Esophagus squamous epithelium (tissue), 5 donors: ENCODE measurements at regions not wholly inside any gene's neighbourhood (a gene's known extent, or its start where the extent isn't known, plus 50 kb on each side); places are given as distances from the start of the nearest gene placed in this dataset.

ENCODE experiments used
- DNase-seq: peaks from one replicate; lab custom pipeline; 2025; lab: John Stamatoyannopoulos, UW
- H3K27ac ChIP-seq, 4 donors: fragments of 200-600 bp; sonication (generic); one replicate each; pipeline ENCODE4 v1.5.1; 2016 to 2019; ENCODE audit warnings: mild to moderate bottlenecking in 1 of 4
- H3K27me3 ChIP-seq, 4 donors: fragments of 200-600 bp; sonication (generic); 1 replicate in 3 of 4; 2 replicates in 1 of 4; pipeline versions ENCODE4 v1.5.1 to v1.6.0; 2017 to 2021; ENCODE audit warnings: antibody characterized with exemption in 1 of 4
- H3K36me3 ChIP-seq, 3 donors: fragments of 200-600 bp; sonication (generic); one replicate each; pipeline ENCODE4 v1.5.1; 2016 to 2019
- H3K4me1 ChIP-seq, 3 donors: fragments of 200-600 bp; sonication (generic); one replicate each; pipeline ENCODE4 v1.5.1; 2017 to 2019
- H3K4me3 ChIP-seq, 4 donors: fragments of 200-600 bp; sonication (generic); 1 replicate in 3 of 4; 2 replicates in 1 of 4; pipeline ENCODE4 v1.5.1; 2016 to 2019; ENCODE audit warnings: mild to moderate bottlenecking in 2 of 4, moderate library complexity in 1 of 4
- H3K9me3 ChIP-seq, 3 donors: fragments of 200-600 bp; sonication (generic); one replicate each; pipeline ENCODE4 v1.5.1; 2016 to 2019
- CTCF ChIP-seq, 6 experiments: fragments of 450-650 bp in 4 of 6; fragments of 200-600 bp in 2 of 6; sonication (generic) in 2 of 6; IDR thresholded peaks; one replicate each; pipeline ENCODE4 v1.5.1; 2016 to 2019; ENCODE audit warnings: antibody characterized with exemption in 6 of 6, mild to moderate bottlenecking in 4 of 6, moderate library complexity in 4 of 6
- POLR2A ChIP-seq, 4 donors: fragments of 450-650 bp; IDR thresholded peaks; one replicate each; pipeline ENCODE4 v1.6.1; 2017; ENCODE audit warnings: antibody characterized with exemption in 4 of 4, mild to moderate bottlenecking in 4 of 4, moderate library complexity in 3 of 4
- WGBS, 2 donors: methylation state at CpG; one replicate each; pipeline ENCODE4 v1.1.5; 2018; 5-methylcytosine and 5-hydroxymethylcytosine counted together
- intact Hi-C: fragments of 100-400 bp; cut with DNase I; formaldehyde crosslinking; loops from one replicate; pipeline ENCODE4 v1.15.0; 2022
- donor health status: DM: yes; HTN: yes; CAD: no.

- Histone ChIP-seq H3K27me3 (no peaks in the 10 kb centered on the region), H3K36me3 (no peaks in the 10 kb centered on the region), H3K4me3 (no peak overlapping the region), H3K4me1 (no peaks in the 10 kb centered on the region), H3K27ac (no peak overlapping the region), H3K9me3 (no peaks in the 10 kb centered on the region)
- TF ChIP-seq CTCF (IDR thresholded peaks at IDR 0.05) (no peak), POLR2A (IDR thresholded peaks at IDR 0.05) (no peak)
- 75 to 80% methylated on average over 4 of the region's 4 CpGs for WGBS, 2 donors
- no peak for DNase-seq
- intact Hi-C loops, result no loop called here
Observed at GRCh38 chr5:21143686-21144085, 1155.7 kb upstream of the CDH18 start.

GRCh38 chr5:21142791-21143190, 1154.8 kb upstream of the CDH18 start:
- DNase-seq, result no peak
- TF ChIP-seq CTCF (IDR thresholded peaks at IDR 0.05), result no peak
- TF ChIP-seq POLR2A (IDR thresholded peaks at IDR 0.05), result no peak
- Histone ChIP-seq H3K27ac (no peak overlapping the region), H3K36me3 (no peaks in the 10 kb centered on the region), H3K27me3 (no peaks in the 10 kb centered on the region), H3K4me1 (no peaks in the 10 kb centered on the region), H3K9me3 (no peaks in the 10 kb centered on the region), H3K4me3 (no peak overlapping the region)
- WGBS, 2 donors, result 86 to 92% methylated on average over 7 to 9 of the region's 9 CpGs
- intact Hi-C loops, result no loop called here

- intact Hi-C loops, result no loop called here
- no peak for DNase-seq
- H3K27ac ChIP-seq, result no peak overlapping the region
- H3K4me3 ChIP-seq, result no peak overlapping the region
- H3K36me3 ChIP-seq, result no peaks in the 10 kb centered on the region
- H3K4me1 ChIP-seq, result no peaks in the 10 kb centered on the region
- WGBS, 2 donors, result 85% methylated on average over 13 of the region's 13 CpGs
- no peaks in the 10 kb centered on the region for H3K27me3 ChIP-seq
- no peaks in the 10 kb centered on the region for H3K9me3 ChIP-seq
- TF ChIP-seq POLR2A (IDR thresholded peaks at IDR 0.05) (no peak), CTCF (IDR thresholded peaks at IDR 0.05) (no peak)
Observed at GRCh38 chr5:21140987-21141386, 1153.0 kb upstream of the CDH18 start.

- no peaks in the 10 kb centered on the region for H3K4me1 ChIP-seq
- intact Hi-C loops, result no loop called here
- TF ChIP-seq POLR2A (IDR thresholded peaks at IDR 0.05) (no peak), CTCF (IDR thresholded peaks at IDR 0.05) (no peak)
- no peak for DNase-seq
- H3K9me3 ChIP-seq, result no peaks in the 10 kb centered on the region
- H3K4me3 ChIP-seq, result no peak overlapping the region
- H3K27ac ChIP-seq, result no peak overlapping the region
- H3K27me3 ChIP-seq, result no peaks in the 10 kb centered on the region
- no peaks in the 10 kb centered on the region for H3K36me3 ChIP-seq
Observed at GRCh38 chr5:21126236-21126635, 1138.2 kb upstream of the CDH18 start.

- H3K9me3 ChIP-seq, result no peaks in the 10 kb centered on the region
- H3K36me3 ChIP-seq, result no peaks in the 10 kb centered on the region
- TF ChIP-seq CTCF (IDR thresholded peaks at IDR 0.05), result no peak
- no peak for TF ChIP-seq POLR2A (IDR thresholded peaks at IDR 0.05)
- H3K4me1 ChIP-seq, result no peaks in the 10 kb centered on the region
- H3K4me3 ChIP-seq, result no peak overlapping the region
- intact Hi-C loops, result no loop called here
- H3K27ac ChIP-seq, result no peak overlapping the region
- H3K27me3 ChIP-seq, result no peaks in the 10 kb centered on the region
- DNase-seq, result no peak
- 42 to 47% methylated on average over 3 of the region's 3 CpGs for WGBS, 2 donors
Observed at GRCh38 chr5:21125238-21125983, 1137.4 kb upstream of the CDH18 start.
